ENCODE measurements at regions not wholly inside any gene's neighbourhood (a gene's known extent, or its start where the extent isn't known, plus 50 kb on each side); places are given as distances from the start of the nearest gene placed in this dataset.

DNA sequence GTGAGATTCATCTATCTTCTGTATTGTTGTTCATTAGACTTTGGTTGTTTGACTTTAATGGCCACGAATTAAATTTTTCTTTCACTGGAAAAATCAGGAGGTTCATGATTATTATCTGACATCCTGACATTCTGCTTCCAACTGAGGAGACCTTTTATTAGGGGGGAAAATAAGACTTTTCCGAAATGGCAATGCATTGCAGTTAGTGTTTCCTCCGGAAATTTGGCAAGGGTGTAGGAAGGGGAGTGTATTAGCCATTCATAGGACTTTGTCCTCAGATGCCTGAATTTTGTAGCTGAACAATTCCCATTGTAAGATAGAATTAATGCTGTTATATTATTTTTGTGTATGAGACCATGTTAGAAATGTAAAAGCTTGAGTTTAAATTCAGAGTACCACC lies 450.6 kb upstream of the TGFBR2 start:
- TF ChIP-seq, protein P1, sequence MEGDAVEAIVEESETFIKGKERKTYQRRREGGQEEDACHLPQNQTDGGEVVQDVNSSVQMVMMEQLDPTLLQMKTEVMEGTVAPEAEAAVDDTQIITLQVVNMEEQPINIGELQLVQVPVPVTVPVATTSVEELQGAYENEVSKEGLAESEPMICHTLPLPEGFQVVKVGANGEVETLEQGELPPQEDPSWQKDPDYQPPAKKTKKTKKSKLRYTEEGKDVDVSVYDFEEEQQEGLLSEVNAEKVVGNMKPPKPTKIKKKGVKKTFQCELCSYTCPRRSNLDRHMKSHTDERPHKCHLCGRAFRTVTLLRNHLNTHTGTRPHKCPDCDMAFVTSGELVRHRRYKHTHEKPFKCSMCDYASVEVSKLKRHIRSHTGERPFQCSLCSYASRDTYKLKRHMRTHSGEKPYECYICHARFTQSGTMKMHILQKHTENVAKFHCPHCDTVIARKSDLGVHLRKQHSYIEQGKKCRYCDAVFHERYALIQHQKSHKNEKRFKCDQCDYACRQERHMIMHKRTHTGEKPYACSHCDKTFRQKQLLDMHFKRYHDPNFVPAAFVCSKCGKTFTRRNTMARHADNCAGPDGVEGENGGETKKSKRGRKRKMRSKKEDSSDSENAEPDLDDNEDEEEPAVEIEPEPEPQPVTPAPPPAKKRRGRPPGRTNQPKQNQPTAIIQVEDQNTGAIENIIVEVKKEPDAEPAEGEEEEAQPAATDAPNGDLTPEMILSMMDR (IDR thresholded peaks at IDR 0.05), result no peak
- no peak for TF ChIP-seq POLR2A (IDR thresholded peaks at IDR 0.05)

All from sigmoid colon (tissue), 3 donors.